HT-29 (cell line): ENCODE measurements at regions not wholly inside any gene's neighbourhood (a gene's known extent, or its start where the extent isn't known, plus 50 kb on each side); places are given as distances from the start of the nearest gene placed in this dataset. TPM values are rescaled to one million over a fixed set of nuclear protein-coding genes. Genes with fewer than 3 reads are reported as not detected.

ENCODE experiments used
- DNase-seq: peaks from one replicate; pipeline ENCODE4 v3.0.0-alpha.2; 2015; ENCODE audit warnings: low spot score
- small RNA-seq: library from RNA; depleted of rRNA; stranded (forward); fragments of <200 nt; gene quantifications from one replicate; pipeline ENCODE3, GENCODE V24; 2014

- no peak for DNase-seq
Observed at GRCh38 chr20:61184194-61184593, 67.9 kb upstream of the CDH4 start.

GRCh38 chr20:61185181-61185580 is 66.9 kb upstream of the CDH4 start:
- no peak for DNase-seq

DNA sequence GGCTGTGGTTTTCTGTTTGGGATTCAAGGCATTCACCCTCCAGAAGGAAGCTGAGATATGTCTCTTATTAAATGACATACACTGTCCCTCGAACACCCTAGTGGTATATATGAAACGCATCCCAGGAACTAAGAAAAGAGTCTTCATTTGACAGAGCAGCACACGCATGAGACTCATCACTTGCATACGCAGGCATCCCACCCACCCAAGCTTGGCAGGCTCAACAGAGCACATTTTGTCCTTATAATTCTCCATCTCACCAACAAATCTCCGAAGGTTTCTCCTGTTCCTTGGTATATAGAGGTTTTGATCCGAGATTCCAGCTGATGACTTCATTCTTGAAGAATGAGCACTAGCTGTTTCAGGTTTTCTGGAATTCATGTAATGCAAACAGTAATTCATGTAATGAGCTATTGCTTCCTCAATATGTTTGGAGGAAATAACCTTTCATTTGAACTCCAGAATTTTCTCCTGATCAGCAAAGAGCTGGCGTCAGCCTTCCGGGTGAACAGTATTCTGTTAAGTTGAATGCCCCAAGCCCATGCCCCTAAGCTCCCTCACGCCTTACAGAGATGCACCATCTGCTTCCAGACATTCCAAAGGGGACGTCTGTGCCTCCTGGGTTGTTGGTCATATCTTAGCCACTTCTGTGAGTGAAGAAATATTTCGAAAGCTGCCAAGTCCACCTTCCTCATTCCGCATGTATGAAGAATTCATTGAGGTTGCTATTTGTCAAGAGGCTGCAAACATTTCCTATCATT is 66.0 kb upstream of the CDH4 start:
- no peak for DNase-seq

DNA sequence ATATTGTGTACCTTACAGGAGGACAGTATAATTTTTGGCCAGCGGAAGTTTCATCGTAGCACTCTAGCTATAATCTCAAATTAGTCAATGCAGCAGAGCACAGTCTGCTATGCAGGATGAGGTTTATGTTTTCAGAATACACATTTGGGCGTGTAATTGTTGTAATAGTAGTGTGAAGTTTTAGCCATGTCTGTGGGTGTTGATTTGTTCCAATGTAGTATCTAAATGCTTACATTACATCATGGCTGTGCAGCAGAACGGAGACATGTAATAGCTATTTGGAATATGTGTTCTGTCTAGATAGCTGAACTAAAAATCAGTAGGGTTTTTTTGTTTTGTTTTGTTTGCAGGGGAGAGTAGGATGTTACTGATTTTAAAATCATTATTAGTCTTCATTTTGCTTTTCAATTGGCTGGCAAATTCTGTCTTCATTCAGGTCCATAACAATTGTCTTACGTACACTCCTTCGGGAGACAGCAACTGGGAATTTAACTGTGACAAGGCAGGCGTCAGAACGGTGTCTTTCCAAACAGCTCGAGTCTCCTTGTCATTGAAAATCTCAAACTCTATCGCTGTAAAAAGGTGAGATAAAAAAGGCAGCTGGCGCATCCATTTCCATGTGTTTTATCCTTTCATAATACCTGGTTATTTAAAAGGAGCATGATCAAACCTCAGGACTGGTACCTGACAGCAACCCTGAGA is 65.1 kb upstream of the CDH4 start:
- no peak for DNase-seq

GRCh38 chr20:61189534-61189933 is 62.5 kb upstream of the CDH4 start:
- DNase-seq: no peak

DNA sequence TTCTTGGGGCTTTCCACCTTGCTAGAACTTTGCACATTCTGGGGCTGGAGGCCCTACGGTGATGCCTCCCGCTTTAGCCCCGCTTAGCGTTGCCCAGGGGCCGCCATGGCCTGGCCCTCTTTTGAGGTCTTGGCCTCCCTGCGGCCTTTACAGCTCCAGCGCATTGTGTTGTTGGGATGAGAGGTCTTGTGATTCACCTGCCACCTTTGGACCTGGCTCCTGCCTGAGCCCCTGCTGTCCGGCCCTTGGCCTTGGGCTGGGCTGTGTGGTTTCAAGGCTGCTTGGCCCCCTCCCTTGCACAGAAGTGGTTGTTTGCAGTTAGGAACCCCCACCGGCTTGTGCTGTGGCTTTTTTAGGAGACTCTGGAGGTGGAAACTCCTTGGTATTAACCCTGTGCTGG is 61.0 kb upstream of the CDH4 start:
- DNase-seq: no peak

DNA sequence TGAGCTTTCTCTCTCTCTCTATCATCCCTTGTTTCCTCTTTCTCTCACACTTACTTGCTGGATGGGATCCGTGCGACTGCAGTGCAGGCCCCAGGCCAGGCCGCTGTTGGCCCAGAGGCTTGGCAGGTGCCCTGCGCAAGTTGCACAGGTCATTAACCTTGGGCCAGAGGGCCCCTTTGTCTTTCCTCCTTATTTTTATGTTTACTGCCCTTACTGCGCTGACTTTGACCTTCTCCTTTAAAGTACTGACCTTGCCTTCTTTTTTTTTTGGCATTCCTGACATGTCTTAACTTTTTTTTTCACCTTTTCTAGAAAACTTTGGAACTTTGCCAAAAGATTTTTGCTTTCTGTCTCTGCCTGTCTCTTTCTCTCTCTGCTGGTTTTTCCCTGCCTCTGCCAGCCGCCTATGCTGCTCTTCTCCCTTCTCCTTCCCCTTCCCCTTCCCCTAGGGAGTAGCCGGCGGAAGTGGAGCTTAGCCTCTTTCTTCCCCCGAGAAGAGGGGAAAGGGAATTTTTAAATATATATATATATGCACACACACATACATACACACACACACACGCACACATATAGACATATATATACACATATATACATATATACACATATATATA is 59.6 kb upstream of the CDH4 start:
- no peak for DNase-seq

GRCh38 chr20:61193164-61193563 is 58.9 kb upstream of the CDH4 start:
- no peak for DNase-seq

Small RNA genes in the stretch of these regions (small RNA-seq; reads per million reads assigned to genes)
- not detected for gene MIR4533
- not detected for gene MIR548AG2
- not detected for gene MIR646
